ENCODE measurements at regions not wholly inside any gene's neighbourhood (a gene's known extent, or its start where the extent isn't known, plus 50 kb on each side); places are given as distances from the start of the nearest gene placed in this dataset.

- H3K4me2 ChIP-seq, result no peak overlapping the region
- H3K27ac ChIP-seq (ENCODE audit: low read depth), result no peak overlapping the region
- no peak for TF ChIP-seq NANOG (IDR thresholded peaks at IDR 0.05; ENCODE audit: borderline replicate concordance)
- TF ChIP-seq ZNF331 (CRISPR knock-in tag; IDR thresholded peaks at IDR 0.05; ENCODE audit: low read depth), result no peak
- no peak for TF ChIP-seq EZH2 (IDR thresholded peaks at IDR 0.05; ENCODE audit: low read depth, unreplicated experiment)
- no peak for TF ChIP-seq ZNF462 (CRISPR knock-in tag; IDR thresholded peaks at IDR 0.05)
- TF ChIP-seq ZNF114 (CRISPR knock-in tag; IDR thresholded peaks at IDR 0.05), result no peak
- no peak for TF ChIP-seq REST (IDR thresholded peaks at IDR 0.05; ENCODE audit: unreplicated experiment)
- TF ChIP-seq STAT1 (IDR thresholded peaks at IDR 0.05; ENCODE audit: unreplicated experiment), result no peak
- TF ChIP-seq POLR2AphosphoS5 (IDR thresholded peaks at IDR 0.05; ENCODE audit: low read depth), result no peak
- TF ChIP-seq EZH2phosphoT487 (IDR thresholded peaks at IDR 0.05; ENCODE audit: unreplicated experiment), result no peak
- TF ChIP-seq JUNB (IDR thresholded peaks at IDR 0.05; ENCODE audit: unreplicated experiment), result no peak
- no peak for TF ChIP-seq CREB1 (CRISPR knock-in tag; IDR thresholded peaks at IDR 0.05; ENCODE audit: low read depth)
- TF ChIP-seq ETS1 (IDR thresholded peaks at IDR 0.05), result no peak
- TF ChIP-seq CTCF (conservative IDR thresholded peaks at IDR 0.05; ENCODE audit: low read depth in 2 of 2), result no peak
- peaks cover 3% of the 10 kb centered on the region for H3K27me3 Mint-ChIP-seq (ENCODE audit: insufficient read depth, low read depth, poor library complexity)
- no peak for DNase-seq (ENCODE audit: low spot score)
- no peak overlapping the region for H3K4me3 ChIP-seq
- no peaks in the 10 kb centered on the region for H3K36me3 Mint-ChIP-seq (ENCODE audit: low read depth)
- H3K79me2 ChIP-seq (replicated peaks; ENCODE audit: insufficient read depth), result no peaks in the 10 kb centered on the region
- no peak overlapping the region for H3K27ac Mint-ChIP-seq
- no peaks in the 10 kb centered on the region for H3K36me3 ChIP-seq (ENCODE audit: insufficient read depth)
- ATAC-seq, result no peak
- no peaks in the 10 kb centered on the region for H3K4me1 ChIP-seq (ENCODE audit: insufficient read depth)
- peak overlapping the region; percentile 43; the same call in 1 of the 2 replicates for H2AFZ ChIP-seq
- H3K27me3 ChIP-seq (ENCODE audit: insufficient read depth), result no peaks in the 10 kb centered on the region
- H3K4me3 Mint-ChIP-seq, result no peak overlapping the region
- H3F3A ChIP-seq (replicated peaks; ENCODE audit: low read depth), result no peaks in the 10 kb centered on the region
- no peaks in the 10 kb centered on the region for H3K9me3 Mint-ChIP-seq
- H4K20me1 ChIP-seq (replicated peaks; ENCODE audit: insufficient read depth), result no peaks in the 10 kb centered on the region
- peaks cover 6% of the 10 kb centered on the region; the same call in 2 of the 3 replicates for H3K4me1 Mint-ChIP-seq
- H3K9me2 ChIP-seq (ENCODE audit: insufficient read depth), result no peaks in the 10 kb centered on the region
Observed at GRCh38 chr10:111481261-111481826, 404.5 kb downstream of the ADRA2A start.
